PC-9 (cell line): ENCODE measurements at regions not wholly inside any gene's neighbourhood (a gene's known extent, or its start where the extent isn't known, plus 50 kb on each side); places are given as distances from the start of the nearest gene placed in this dataset.

Experiments
- EZH2 ChIP-seq: fragments of 200-600 bp; sonication (generic); IDR thresholded peaks from 2 replicates; pipeline ENCODE4 v1.8.0; 2017; ENCODE audit warnings: antibody characterized with exemption, low read depth
- TF ChIP-seq, protein P1 (sequence below): fragments of 200-600 bp; sonication (generic); conservative IDR thresholded peaks from 2 replicates; pipeline ENCODE4 v1.6.1; 2017; ENCODE audit warnings: mixed run types, antibody characterized with exemption, mild to moderate bottlenecking, moderate library complexity

DNA sequence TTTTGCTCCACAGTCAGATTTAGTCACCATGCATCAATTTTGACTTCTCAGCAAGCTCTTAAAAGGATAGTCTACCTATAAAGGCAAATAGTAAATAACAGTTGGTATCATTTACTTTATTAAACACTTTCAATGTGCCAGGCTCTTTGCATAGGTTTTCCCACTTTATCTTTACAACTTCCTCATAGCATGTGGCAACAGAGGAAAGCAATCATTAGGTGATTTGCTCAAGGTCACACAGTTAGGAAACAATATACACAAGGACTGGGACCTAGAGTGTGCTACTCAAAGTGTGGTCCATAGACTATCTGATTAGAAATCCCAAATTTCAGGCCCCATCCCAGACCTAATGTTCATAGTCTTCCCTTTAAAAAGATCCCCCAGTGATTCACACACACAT, 212.3 kb downstream of the MTERF1 start:
- no peak for TF ChIP-seq EZH2
- TF ChIP-seq, protein P1, sequence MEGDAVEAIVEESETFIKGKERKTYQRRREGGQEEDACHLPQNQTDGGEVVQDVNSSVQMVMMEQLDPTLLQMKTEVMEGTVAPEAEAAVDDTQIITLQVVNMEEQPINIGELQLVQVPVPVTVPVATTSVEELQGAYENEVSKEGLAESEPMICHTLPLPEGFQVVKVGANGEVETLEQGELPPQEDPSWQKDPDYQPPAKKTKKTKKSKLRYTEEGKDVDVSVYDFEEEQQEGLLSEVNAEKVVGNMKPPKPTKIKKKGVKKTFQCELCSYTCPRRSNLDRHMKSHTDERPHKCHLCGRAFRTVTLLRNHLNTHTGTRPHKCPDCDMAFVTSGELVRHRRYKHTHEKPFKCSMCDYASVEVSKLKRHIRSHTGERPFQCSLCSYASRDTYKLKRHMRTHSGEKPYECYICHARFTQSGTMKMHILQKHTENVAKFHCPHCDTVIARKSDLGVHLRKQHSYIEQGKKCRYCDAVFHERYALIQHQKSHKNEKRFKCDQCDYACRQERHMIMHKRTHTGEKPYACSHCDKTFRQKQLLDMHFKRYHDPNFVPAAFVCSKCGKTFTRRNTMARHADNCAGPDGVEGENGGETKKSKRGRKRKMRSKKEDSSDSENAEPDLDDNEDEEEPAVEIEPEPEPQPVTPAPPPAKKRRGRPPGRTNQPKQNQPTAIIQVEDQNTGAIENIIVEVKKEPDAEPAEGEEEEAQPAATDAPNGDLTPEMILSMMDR = no peak
